ENCODE measurements at regions not wholly inside any gene's neighbourhood (a gene's known extent, or its start where the extent isn't known, plus 50 kb on each side); places are given as distances from the start of the nearest gene placed in this dataset.

DNA sequence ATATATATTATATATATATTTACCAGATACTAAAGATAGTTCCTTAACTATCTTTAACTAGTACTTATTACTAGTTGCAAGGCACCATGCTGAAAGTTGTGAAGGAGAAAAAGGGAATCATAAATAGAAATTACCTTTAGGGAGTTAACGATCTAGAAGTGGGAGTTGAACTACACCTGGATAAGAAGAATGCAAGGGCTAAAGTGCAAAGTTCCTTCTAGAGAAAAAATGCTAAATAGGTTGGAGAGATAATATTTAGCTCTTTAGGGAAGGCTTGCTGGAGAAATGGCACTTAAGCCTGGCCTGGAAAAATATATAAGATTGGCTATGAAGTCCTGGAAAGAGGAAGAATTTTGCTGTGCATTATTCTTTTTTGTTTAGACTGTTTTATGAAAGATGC, 130.6 kb upstream of the IGSF10 start:
- CTCF ChIA-PET (ENCODE audit: low intra/inter-chr PET ratio, low total read pairs): no interaction called here
- no TSS peak for BruUV-seq (replicated peaks)

DNA sequence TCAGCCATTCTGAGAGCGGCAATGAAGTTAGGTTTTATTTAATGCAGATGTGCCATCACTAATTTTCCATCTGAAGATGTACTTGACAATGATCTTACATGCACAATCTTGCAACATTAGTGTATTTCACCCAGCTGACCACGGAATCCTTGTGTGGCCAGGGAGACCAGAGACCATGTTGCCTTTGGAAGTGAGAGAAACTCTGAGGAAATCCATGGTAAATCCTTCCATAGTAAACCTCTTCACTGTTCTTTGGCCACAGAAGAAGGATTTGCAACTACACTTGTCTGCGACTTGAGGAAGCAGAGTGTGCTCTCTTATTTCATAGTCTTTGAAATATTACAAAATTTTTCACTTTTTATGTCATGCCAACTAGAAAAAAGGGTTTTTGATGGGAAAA, 128.4 kb upstream of the IGSF10 start:
- in situ Hi-C loops (cut with HindIII; ENCODE audit: extremely low pct_ligation_motif_present, low pct_unique_long_range_greater_than_20kb) (no loop called here), intact Hi-C loops (cut with micrococcal nuclease; ENCODE audit: unreplicated experiment) (no loop called here)
- H3K4me1 ChIP-seq (ENCODE audit: insufficient read depth, low read length): no peaks in the 10 kb centered on the region
- no peaks in the 10 kb centered on the region for H3K36me3 ChIP-seq (replicated peaks in 1 of 2; ENCODE audit: control insufficient read depth in 1 of 2, insufficient read depth in 2 of 2, low read length in 2 of 2)
- H3K9ac ChIP-seq (ENCODE audit: insufficient read depth, low read depth, low read length): no peak overlapping the region
- CTCF ChIA-PET (ENCODE audit: low intra/inter-chr PET ratio, low total read pairs): no interaction called here
- no peaks in the 10 kb centered on the region for H3K9me3 ChIP-seq (ENCODE audit: low read length)
- no peak overlapping the region for H3K4me3 ChIP-seq (replicated peaks in 1 of 3; ENCODE audit: insufficient read depth in 1 of 3, low read depth in 2 of 3, low read length in 3 of 3)
- no peak overlapping the region for H3K27ac ChIP-seq (ENCODE audit: extremely low read length, insufficient read depth, low read length)
- H3K4me2 ChIP-seq (ENCODE audit: low read depth, low read length): no peak overlapping the region
- TF ChIP-seq, protein P1, sequence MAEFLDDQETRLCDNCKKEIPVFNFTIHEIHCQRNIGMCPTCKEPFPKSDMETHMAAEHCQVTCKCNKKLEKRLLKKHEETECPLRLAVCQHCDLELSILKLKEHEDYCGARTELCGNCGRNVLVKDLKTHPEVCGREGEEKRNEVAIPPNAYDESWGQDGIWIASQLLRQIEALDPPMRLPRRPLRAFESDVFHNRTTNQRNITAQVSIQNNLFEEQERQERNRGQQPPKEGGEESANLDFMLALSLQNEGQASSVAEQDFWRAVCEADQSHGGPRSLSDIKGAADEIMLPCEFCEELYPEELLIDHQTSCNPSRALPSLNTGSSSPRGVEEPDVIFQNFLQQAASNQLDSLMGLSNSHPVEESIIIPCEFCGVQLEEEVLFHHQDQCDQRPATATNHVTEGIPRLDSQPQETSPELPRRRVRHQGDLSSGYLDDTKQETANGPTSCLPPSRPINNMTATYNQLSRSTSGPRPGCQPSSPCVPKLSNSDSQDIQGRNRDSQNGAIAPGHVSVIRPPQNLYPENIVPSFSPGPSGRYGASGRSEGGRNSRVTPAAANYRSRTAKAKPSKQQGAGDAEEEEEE (CRISPR knock-in tag; IDR thresholded peaks at IDR 0.05; ENCODE audit: borderline replicate concordance): no peak
- no peak for TF ChIP-seq ZNF737 (CRISPR knock-in tag; IDR thresholded peaks at IDR 0.05; ENCODE audit: borderline replicate concordance)
- TF ChIP-seq, protein P2, sequence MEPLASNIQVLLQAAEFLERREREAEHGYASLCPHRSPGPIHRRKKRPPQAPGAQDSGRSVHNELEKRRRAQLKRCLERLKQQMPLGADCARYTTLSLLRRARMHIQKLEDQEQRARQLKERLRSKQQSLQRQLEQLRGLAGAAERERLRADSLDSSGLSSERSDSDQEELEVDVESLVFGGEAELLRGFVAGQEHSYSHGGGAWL (CRISPR knock-in tag; IDR thresholded peaks at IDR 0.05): no peak
- no peak for TF ChIP-seq ZNF292 (CRISPR knock-in tag; IDR thresholded peaks at IDR 0.05; ENCODE audit: borderline replicate concordance, low read depth)
- no peak for TF ChIP-seq PTBP1 (IDR thresholded peaks at IDR 0.05; ENCODE audit: low read depth, low read length, poor library complexity, severe bottlenecking)
- no peak for DNase-seq (ENCODE audit: low spot score)
- H2AFZ ChIP-seq (ENCODE audit: low read length): no peak overlapping the region
- ATAC-seq: no peak
- no peaks in the 10 kb centered on the region for H3K79me2 ChIP-seq (ENCODE audit: insufficient read depth, low read length)
- POLR2A ChIA-PET: no interaction called here
- no peak for FAIRE-seq
- H4K20me1 ChIP-seq (ENCODE audit: insufficient read depth, low read length): no peaks in the 10 kb centered on the region
- no TSS peak for BruUV-seq (replicated peaks)
- WGBS (ENCODE audit: low lambda C conversion rate): 7% methylated on average over 3 of the region's 3 CpGs
- H3K27me3 ChIP-seq (ENCODE audit: control insufficient read depth in 1 of 2, insufficient read depth in 2 of 2, low read length in 2 of 2): no peaks in the 10 kb centered on the region

More for the DNA sequence above, 130.6 kb upstream of the IGSF10 start:
- POLR2A ChIA-PET: no interaction called here
- Histone ChIP-seq H3K9ac (ENCODE audit: insufficient read depth, low read depth, low read length) (no peak overlapping the region), H3K27ac (ENCODE audit: extremely low read length, insufficient read depth, low read length) (no peak overlapping the region), H3K4me2 (ENCODE audit: low read depth, low read length) (no peak overlapping the region), H4K20me1 (ENCODE audit: insufficient read depth, low read length) (no peaks in the 10 kb centered on the region), H3K9me3 (ENCODE audit: low read length) (no peaks in the 10 kb centered on the region), H3K27me3 (ENCODE audit: control insufficient read depth in 1 of 2, insufficient read depth in 2 of 2, low read length in 2 of 2) (no peaks in the 10 kb centered on the region), H2AFZ (ENCODE audit: low read length) (no peak overlapping the region), H3K79me2 (ENCODE audit: insufficient read depth, low read length) (no peaks in the 10 kb centered on the region), H3K36me3 (replicated peaks in 1 of 2; ENCODE audit: control insufficient read depth in 1 of 2, insufficient read depth in 2 of 2, low read length in 2 of 2) (no peaks in the 10 kb centered on the region), H3K4me1 (ENCODE audit: insufficient read depth, low read length) (no peaks in the 10 kb centered on the region), H3K4me3 (replicated peaks in 1 of 3; ENCODE audit: insufficient read depth in 1 of 3, low read depth in 2 of 3, low read length in 3 of 3) (no peak overlapping the region)
- intact Hi-C loops (cut with micrococcal nuclease; ENCODE audit: unreplicated experiment): no loop called here
- no peak for ATAC-seq
- TF ChIP-seq, protein P3, sequence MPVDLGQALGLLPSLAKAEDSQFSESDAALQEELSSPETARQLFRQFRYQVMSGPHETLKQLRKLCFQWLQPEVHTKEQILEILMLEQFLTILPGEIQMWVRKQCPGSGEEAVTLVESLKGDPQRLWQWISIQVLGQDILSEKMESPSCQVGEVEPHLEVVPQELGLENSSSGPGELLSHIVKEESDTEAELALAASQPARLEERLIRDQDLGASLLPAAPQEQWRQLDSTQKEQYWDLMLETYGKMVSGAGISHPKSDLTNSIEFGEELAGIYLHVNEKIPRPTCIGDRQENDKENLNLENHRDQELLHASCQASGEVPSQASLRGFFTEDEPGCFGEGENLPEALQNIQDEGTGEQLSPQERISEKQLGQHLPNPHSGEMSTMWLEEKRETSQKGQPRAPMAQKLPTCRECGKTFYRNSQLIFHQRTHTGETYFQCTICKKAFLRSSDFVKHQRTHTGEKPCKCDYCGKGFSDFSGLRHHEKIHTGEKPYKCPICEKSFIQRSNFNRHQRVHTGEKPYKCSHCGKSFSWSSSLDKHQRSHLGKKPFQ (CRISPR knock-in tag; IDR thresholded peaks at IDR 0.05; ENCODE audit: insufficient replicate concordance): no peak
- TF ChIP-seq MED8 (CRISPR knock-in tag; IDR thresholded peaks at IDR 0.05; ENCODE audit: insufficient replicate concordance): no peak
- TF ChIP-seq ZNF230 (CRISPR knock-in tag; IDR thresholded peaks at IDR 0.05): no peak
- no peak for TF ChIP-seq ZNF567 (CRISPR knock-in tag; IDR thresholded peaks at IDR 0.05; ENCODE audit: borderline replicate concordance)
- FAIRE-seq: no peak
- in situ Hi-C loops (cut with HindIII; ENCODE audit: extremely low pct_ligation_motif_present, low pct_unique_long_range_greater_than_20kb): no loop called here
- 3% methylated on average over 1 of the region's 1 CpG for WGBS (ENCODE audit: low lambda C conversion rate)
- DNase-seq (ENCODE audit: low spot score): no peak

All from HepG2 (cell line).